ENCODE measurements at regions not wholly inside any gene's neighbourhood (a gene's known extent, or its start where the extent isn't known, plus 50 kb on each side); places are given as distances from the start of the nearest gene placed in this dataset.

DNA sequence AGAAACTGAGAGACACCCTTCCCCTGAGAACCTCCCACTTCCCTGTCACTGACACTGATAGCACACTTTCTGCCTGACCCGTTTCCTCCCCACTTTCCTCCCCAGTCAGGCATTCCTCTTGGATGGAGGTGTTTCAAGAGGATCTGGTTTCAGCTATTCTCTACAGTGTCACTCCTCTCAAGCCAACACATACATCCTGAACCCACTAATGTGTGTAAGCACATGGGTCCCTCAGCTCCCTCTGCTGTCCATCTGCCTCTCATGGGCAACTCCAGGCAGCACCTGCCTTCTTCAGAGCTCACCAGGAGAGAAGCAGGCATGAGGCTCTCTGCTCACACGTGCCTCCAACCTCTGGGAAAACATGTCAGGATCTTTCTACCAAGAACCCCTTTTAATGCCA lies 207.6 kb downstream of the NAF1 start:
- H3K9ac ChIP-seq (ENCODE audit: low read depth, low read length, poor library complexity, severe bottlenecking): no peak overlapping the region
- no peaks in the 10 kb centered on the region for H3K9me3 ChIP-seq (ENCODE audit: insufficient read depth, low read depth, low read length)
- H3K4me2 ChIP-seq (ENCODE audit: low read depth, low read length, poor library complexity, severe bottlenecking): no peak overlapping the region
- H4K20me1 ChIP-seq (ENCODE audit: insufficient read depth, low read length, poor library complexity, severe bottlenecking): no peaks in the 10 kb centered on the region
- H3F3A ChIP-seq (ENCODE audit: low read depth): no peaks in the 10 kb centered on the region
- H3K79me2 ChIP-seq (ENCODE audit: insufficient read depth, low read length): no peaks in the 10 kb centered on the region
- no peaks in the 10 kb centered on the region for H3K9me2 ChIP-seq (replicated peaks; ENCODE audit: low read depth, low read length)
- no peak overlapping the region for H2AFZ ChIP-seq (ENCODE audit: low read length)
- H3K27me3 ChIP-seq (ENCODE audit: insufficient read depth, low read length, poor library complexity, severe bottlenecking): no peaks in the 10 kb centered on the region
- no peak for TF ChIP-seq EZH2phosphoT487 (IDR thresholded peaks at IDR 0.05; ENCODE audit: borderline replicate concordance)
- TF ChIP-seq, protein P1, sequence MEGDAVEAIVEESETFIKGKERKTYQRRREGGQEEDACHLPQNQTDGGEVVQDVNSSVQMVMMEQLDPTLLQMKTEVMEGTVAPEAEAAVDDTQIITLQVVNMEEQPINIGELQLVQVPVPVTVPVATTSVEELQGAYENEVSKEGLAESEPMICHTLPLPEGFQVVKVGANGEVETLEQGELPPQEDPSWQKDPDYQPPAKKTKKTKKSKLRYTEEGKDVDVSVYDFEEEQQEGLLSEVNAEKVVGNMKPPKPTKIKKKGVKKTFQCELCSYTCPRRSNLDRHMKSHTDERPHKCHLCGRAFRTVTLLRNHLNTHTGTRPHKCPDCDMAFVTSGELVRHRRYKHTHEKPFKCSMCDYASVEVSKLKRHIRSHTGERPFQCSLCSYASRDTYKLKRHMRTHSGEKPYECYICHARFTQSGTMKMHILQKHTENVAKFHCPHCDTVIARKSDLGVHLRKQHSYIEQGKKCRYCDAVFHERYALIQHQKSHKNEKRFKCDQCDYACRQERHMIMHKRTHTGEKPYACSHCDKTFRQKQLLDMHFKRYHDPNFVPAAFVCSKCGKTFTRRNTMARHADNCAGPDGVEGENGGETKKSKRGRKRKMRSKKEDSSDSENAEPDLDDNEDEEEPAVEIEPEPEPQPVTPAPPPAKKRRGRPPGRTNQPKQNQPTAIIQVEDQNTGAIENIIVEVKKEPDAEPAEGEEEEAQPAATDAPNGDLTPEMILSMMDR (conservative IDR thresholded peaks at IDR 0.05; ENCODE audit: low read length): 0 out of 2 replicates have a peak, but pooled peaks have one; percentile 17
- no peak overlapping the region for H3K4me3 ChIP-seq (ENCODE audit: low read length, poor library complexity, severe bottlenecking)
- no peaks in the 10 kb centered on the region for H3K4me1 ChIP-seq (ENCODE audit: insufficient read depth, low read length, poor library complexity, severe bottlenecking)
- H3K36me3 ChIP-seq (ENCODE audit: insufficient read depth, low read length): no peaks in the 10 kb centered on the region

DNA sequence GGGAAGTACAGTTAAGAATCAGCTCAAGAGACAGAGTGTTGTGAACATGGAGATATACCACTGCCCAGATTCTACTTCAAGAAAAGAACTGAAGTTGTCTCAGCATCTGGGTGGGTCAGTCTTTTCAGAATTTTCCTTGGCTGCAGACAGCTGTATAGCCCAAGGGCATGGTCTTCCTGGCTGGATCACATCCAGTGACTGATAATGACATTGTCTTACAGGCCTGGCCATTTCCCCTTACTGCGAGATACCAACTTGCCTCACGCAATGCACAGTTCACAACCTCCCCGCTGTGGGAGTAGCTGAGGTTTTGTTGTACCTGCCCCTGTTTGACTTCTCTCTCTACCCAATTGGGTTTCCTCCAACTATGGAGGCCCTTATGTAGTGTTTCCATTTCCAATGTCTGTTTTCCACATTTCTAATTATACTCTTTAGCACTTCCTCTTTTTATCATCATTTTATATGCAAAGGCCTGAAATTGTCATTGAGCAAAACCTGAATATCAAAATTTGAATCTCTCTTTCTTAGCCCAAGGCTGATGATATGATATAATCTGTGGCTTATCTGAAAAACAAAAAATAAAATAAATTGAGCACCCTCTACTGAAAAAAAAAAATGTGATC lies 209.1 kb downstream of the NAF1 start:
- no peak overlapping the region for H3K9ac ChIP-seq (ENCODE audit: low read depth, low read length, poor library complexity, severe bottlenecking)
- no peaks in the 10 kb centered on the region for H4K20me1 ChIP-seq (ENCODE audit: insufficient read depth, low read length, poor library complexity, severe bottlenecking)
- no peaks in the 10 kb centered on the region for H3K9me3 ChIP-seq (ENCODE audit: insufficient read depth, low read depth, low read length)
- no peak overlapping the region for H3K4me3 ChIP-seq (ENCODE audit: low read length, poor library complexity, severe bottlenecking)
- TF ChIP-seq, protein P1 (conservative IDR thresholded peaks at IDR 0.05; ENCODE audit: low read length): no peak
- TF ChIP-seq EZH2phosphoT487 (IDR thresholded peaks at IDR 0.05; ENCODE audit: borderline replicate concordance): no peak
- no peaks in the 10 kb centered on the region for H3K79me2 ChIP-seq (ENCODE audit: insufficient read depth, low read length)
- no peaks in the 10 kb centered on the region for H3K27me3 ChIP-seq (ENCODE audit: insufficient read depth, low read length, poor library complexity, severe bottlenecking)
- no peaks in the 10 kb centered on the region for H3F3A ChIP-seq (ENCODE audit: low read depth)
- no peaks in the 10 kb centered on the region for H3K4me1 ChIP-seq (ENCODE audit: insufficient read depth, low read length, poor library complexity, severe bottlenecking)
- no peak overlapping the region for H3K4me2 ChIP-seq (ENCODE audit: low read depth, low read length, poor library complexity, severe bottlenecking)
- no peaks in the 10 kb centered on the region for H3K36me3 ChIP-seq (ENCODE audit: insufficient read depth, low read length)
- H3K9me2 ChIP-seq (replicated peaks; ENCODE audit: low read depth, low read length): no peaks in the 10 kb centered on the region
- H2AFZ ChIP-seq (ENCODE audit: low read length): no peak overlapping the region

DNA sequence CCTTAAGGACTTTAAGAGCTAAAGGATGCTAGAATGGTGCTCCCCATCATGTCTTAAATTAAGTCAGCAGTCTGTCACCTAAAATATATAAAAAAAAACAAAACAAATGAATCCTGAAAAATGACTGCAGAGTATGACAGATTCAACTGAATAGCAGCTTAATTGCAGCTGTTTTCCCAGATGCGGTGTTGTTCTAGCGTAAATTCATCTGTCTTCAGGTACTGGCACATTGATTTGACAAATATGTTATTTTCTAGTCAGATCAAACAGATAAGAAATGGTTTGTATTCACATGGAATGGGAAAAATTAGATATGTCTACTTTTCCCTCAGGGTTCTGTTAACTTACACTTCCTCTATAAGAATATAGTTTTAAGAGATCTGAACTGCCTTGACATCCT lies 211.7 kb downstream of the NAF1 start:
- no peak overlapping the region for H2AFZ ChIP-seq (ENCODE audit: low read length)
- no peaks in the 10 kb centered on the region for H3K36me3 ChIP-seq (ENCODE audit: insufficient read depth, low read length)
- H3K9me2 ChIP-seq (replicated peaks; ENCODE audit: low read depth, low read length): no peaks in the 10 kb centered on the region
- H3K9ac ChIP-seq (ENCODE audit: low read depth, low read length, poor library complexity, severe bottlenecking): no peak overlapping the region
- no peak overlapping the region for H3K4me2 ChIP-seq (ENCODE audit: low read depth, low read length, poor library complexity, severe bottlenecking)
- no peaks in the 10 kb centered on the region for H3K4me1 ChIP-seq (ENCODE audit: insufficient read depth, low read length, poor library complexity, severe bottlenecking)
- H3F3A ChIP-seq (ENCODE audit: low read depth): no peaks in the 10 kb centered on the region
- no peaks in the 10 kb centered on the region for H3K27me3 ChIP-seq (ENCODE audit: insufficient read depth, low read length, poor library complexity, severe bottlenecking)
- TF ChIP-seq, protein P1 (conservative IDR thresholded peaks at IDR 0.05; ENCODE audit: low read length): no peak
- no peak for TF ChIP-seq EZH2phosphoT487 (IDR thresholded peaks at IDR 0.05; ENCODE audit: borderline replicate concordance)
- H3K79me2 ChIP-seq (ENCODE audit: insufficient read depth, low read length): no peaks in the 10 kb centered on the region
- H3K4me3 ChIP-seq (ENCODE audit: low read length, poor library complexity, severe bottlenecking): no peak overlapping the region
- no peaks in the 10 kb centered on the region for H4K20me1 ChIP-seq (ENCODE audit: insufficient read depth, low read length, poor library complexity, severe bottlenecking)
- no peaks in the 10 kb centered on the region for H3K9me3 ChIP-seq (ENCODE audit: insufficient read depth, low read depth, low read length)

All from Loucy (cell line).